GM18861 (cell line): ENCODE measurements at regions not wholly inside any gene's neighbourhood (a gene's known extent, or its start where the extent isn't known, plus 50 kb on each side); places are given as distances from the start of the nearest gene placed in this dataset.

ENCODE experiments used
- ATAC-seq: cut with Tn5 transposase; IDR thresholded peaks from one replicate; pipeline ENCODE4 v1.9.1; 2021; ENCODE audit not compliant: unreplicated experiment

DNA sequence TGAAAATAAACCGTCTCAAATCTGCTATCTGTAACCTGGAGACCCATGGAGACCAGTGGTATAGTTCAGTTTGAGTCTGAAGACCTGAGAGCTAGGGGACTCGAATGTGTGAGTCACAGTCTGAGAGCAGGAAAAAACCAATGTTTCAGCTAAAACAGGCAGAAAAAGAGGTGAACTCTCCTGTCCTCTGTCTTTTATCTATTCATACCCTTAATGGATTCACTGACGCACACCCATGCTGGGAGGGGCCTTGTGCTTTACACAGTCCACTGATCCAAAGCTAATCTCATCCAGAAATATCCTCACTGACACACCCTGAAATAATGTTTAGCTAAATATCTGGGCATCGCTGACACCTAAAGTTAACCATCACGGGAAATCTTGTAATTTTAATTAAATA lies 297.9 kb downstream of the GPM6A start:
- no peak for ATAC-seq

DNA sequence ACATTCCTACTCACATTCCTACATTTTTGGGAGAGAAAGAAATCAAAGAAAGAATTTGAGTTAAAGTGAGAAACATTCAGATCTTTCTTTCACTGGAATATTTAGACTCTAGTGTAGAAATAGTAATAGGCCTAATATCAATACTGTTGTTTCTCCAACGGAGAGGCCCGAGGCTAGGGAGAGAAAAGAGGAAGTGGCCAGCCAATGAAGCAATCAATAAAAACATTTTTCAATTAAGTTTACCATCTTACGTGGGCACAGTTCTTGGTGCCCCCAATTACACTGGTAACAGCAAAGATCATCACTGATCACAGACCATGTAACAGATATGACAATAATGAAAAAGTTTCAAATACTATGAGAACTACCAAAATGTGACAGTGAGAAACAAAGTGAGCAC lies 281.4 kb downstream of the GPM6A start:
- ATAC-seq, result no peak

DNA sequence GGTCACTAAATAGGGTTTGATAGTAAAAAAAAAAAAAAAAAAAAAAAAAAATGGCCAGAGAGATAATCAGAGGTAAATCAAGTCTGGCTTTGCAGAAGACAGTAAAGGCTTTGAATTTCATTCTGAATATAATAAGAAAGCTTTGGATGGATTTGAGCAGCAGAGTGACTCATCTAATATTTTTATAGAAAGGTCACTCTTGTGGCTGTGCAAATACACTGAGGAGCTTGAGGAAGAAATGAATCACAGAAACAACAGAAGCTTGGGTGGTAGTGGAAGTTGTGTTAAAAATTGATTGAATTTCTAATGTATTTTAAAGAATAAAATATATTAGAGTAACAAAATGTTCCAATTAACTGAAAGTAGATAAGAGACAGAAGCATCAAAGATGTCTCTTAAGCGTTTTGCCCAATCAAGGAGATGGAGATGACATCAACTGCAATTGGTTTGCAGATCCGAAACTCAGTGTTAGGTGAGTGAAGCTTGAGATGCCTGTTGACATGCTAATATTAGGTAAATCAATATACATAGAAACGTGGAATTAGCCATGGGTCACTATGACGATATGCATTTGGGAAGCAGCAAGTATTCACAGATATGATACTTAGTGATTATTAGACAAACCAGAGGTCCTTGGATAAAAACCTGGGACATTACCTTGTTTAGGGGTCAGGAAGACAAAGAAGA lies 280.5 kb downstream of the GPM6A start:
- no peak for ATAC-seq

DNA sequence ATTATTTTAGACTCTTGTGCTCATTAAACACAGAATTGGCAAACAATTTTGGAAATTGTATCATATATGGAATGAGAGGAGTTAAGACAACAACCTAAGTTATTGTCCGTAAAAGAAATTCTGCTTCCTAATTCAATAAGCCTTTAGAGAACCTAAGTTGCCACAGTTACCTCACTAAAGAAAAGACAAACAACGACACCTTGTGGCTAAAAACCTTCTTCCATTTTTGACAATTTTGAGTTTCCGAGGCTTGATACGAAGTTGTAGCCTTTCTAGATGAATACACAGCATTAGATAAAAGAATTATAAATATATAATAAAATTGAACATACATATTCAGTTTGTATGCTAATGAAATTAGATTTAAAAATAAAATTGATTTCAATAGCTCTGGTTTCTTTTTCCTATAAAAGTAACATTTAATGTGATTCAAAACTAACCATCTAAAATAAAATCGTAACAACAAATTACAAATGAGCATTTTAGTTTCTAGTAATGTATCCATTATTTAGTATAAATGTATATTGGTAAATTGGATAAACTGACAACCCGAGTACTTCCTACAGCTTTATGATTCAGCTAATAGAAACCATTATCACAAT lies 275.1 kb downstream of the GPM6A start:
- ATAC-seq, result peak; percentile 62

DNA sequence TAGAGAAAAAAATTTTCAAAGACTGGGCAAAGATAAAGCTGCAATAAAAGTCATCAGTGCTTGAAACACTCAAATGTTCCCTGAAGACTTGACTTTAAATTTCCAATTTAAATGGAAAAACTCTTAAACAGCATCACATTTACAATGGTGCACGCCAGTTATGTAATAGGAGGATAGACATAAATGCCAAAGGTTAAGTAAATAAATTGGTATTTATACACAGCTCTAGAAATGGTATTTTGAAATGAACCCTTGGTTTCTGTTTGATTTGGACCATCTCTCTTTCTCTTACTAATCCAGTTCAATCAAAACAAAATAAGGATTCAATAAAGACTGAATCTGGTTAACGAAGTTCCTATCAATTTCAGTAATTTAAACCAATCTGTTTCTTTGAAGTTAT lies 272.6 kb downstream of the GPM6A start:
- ATAC-seq, result no peak

DNA sequence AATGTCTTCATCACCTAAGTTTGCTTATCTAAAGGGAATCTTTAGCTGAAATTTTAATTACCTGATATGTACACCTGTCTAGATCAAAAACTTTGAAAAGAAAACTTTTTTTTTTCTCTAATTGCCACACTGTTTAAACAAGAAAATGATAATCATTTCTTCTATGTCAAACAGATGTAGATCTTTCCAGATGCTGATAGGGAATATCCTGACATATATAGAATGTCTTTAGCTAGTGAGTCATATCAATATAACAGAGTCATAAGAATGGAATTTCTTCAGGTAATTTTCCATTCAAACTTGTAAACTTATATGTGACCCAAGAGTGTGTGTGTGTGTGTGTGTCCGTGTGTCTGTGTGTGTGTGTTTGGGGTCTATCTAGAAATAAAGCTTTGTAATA lies 271.9 kb downstream of the GPM6A start:
- no peak for ATAC-seq

DNA sequence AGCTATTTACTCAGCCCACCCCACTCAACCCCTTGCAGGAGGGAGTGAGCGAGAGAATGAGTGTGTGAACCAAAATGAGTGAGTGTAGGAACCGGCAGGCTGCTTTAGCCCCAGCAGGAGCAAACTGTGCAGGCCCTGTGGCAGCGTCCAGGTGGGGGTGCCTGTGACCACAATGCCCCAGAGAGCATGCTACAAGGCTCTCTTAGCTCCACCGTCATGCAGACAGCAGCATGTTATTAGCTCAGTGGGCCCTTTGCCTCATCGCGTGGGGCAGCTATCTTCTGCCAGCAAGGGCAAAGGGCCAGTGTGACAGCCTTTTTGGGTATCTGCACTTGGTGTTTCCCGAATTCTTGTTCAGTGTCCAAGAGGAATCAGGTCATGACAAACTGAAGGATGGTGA lies 271.3 kb downstream of the GPM6A start:
- ATAC-seq, result no peak

DNA sequence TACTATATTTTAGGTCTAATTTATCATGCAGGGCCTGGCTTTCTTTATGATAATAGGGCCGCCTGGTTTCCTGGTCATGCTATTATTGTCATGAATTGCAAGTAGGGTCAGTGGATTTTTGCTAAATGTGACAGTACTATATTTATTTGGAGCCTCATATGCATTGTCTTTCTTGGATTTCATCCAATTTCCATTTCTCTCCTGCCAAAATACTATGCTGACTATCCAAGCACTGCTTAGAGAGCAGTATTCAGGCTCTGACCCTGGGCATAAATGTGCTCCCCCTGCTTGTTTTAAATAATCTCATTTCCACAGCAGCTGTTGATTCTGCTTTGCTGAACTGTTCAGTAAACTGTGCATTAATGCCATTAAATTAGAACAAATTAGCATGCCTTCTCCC lies 269.3 kb downstream of the GPM6A start:
- no peak for ATAC-seq

DNA sequence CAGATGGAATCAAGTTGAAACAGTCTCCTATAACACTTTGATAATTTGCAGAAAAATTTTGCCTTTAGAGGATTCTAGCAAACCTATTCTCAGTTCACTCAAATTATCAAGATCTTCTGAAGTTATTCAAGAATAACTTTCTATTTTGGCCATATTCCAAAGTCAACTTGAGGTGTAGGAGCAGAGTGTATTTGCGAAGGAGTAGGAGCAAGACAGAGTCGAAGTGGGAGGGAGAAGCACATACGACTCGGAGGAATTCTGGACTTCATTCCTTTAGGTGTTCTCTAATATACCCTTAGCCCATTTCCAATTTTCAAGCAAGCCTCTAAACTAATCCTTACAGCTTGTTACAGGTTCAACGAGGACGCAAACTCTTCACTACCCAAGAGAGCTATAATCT lies 252.9 kb downstream of the GPM6A start:
- no peak for ATAC-seq

DNA sequence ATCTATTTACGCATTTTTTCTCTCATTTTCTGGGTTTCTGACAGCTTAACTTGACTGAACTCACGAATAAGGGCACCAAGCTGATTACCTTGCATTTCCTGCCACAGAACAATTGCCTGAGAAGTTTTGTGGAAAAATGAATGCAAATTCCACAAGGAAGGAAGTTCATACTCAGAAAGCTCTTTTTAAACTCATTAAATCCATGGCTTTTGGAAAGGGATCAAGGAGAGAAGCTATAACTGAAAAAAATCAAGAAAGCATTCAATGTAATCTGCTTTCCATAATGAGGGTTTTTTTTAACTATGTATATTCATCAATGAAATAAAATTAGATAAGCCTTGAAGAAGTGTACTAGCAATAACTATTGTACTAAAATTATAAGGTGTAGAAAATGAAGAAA lies 252.5 kb downstream of the GPM6A start:
- no peak for ATAC-seq

DNA sequence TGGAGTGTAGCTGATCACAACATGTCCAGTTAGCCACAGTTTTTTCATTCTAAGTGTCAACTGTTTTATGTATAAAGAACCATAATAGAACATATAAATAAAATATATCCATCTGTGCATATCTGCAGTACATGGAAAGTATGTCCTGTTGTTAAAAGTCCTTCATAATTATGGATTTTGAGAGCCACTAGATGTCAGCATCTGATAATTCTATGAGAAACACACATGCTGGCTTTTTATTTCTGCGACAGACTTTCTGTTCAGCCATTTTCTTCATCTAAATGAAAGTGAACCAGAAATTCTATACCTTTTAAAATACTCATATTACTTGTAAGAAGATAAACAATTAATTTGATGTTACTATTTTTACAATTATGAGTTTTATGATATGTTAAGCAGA lies 251.5 kb downstream of the GPM6A start:
- ATAC-seq, result no peak

DNA sequence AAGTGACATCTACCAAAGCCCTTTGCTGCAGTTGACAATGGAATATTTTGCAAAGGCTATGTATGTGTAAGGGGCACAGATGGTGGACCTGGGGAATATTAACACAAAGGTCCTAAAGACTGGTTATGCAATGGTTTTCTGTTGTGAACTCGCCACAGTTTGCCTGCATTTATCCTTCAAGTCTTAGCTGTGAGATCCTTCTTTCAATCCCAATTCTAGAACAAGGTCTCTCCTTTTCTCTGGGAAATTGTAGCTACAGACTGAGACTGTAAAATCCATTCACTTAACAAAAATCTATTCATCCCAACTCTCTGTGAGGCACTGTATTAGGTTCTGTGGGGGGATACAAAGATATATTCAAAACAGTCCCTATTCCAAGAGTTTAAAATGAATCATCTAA lies 250.4 kb downstream of the GPM6A start:
- ATAC-seq, result no peak

DNA sequence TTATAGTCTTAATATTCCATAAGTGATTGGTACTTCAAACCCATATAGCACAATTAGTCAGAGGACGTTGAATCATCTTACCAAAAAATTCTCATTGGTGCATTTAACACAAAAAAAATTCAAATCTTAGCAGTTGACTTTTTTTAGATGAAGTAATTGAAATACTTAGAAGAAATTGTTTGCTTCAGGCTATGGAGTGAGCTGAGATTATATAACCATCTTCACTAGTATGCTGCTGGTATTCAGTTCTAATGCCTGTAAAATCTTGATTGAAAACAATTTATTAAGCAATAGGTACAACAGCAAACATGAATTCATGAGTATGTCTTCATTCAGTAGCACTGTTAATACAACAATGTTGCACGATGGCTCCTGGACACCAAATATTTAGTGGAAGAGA lies 250.0 kb downstream of the GPM6A start:
- no peak for ATAC-seq

DNA sequence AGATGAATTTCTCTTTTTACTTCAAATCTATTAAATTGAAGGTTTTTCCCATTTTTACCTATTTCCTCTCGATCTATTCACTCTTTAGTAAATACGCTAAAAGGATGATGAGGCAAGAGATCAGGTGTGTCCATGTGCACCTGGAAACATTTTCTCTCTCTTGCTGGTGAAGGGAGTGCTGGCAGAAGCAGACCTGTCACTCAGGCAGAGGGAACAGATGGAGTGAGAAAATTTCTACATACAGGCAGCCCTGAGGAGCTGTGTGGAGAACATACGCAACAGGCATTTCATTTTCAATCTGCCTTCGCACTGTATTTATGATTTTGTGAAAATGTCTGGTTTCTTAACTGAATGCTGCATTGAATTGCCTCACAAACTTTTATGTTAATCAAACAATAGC lies 249.5 kb downstream of the GPM6A start:
- no peak for ATAC-seq
